ENCODE measurements at regions not wholly inside any gene's neighbourhood (a gene's known extent, or its start where the extent isn't known, plus 50 kb on each side); places are given as distances from the start of the nearest gene placed in this dataset.

DNA sequence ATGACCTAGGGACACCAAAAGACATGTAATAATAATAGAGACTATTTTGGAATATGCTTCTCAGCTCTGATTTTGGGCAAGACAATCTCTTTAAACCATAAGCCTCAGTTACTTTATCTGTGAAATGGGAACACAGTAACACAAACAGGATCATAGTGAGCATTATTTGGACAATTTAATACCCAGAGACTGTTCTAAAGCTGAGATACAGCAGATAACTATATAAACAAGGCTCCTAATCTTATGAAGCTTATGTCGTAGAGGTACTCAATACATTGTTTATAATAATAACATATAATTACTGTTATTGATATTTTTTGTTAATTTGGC, 250.8 kb downstream of the SEC61B start:
- TF ChIP-seq CTCF (conservative IDR thresholded peaks at IDR 0.05; ENCODE audit: low read length) (no peak), EZH2phosphoT487 (IDR thresholded peaks at IDR 0.05; ENCODE audit: borderline replicate concordance, low read depth, low read length) (no peak)
